ENCODE measurements at regions not wholly inside any gene's neighbourhood (a gene's known extent, or its start where the extent isn't known, plus 50 kb on each side); places are given as distances from the start of the nearest gene placed in this dataset.

DNA sequence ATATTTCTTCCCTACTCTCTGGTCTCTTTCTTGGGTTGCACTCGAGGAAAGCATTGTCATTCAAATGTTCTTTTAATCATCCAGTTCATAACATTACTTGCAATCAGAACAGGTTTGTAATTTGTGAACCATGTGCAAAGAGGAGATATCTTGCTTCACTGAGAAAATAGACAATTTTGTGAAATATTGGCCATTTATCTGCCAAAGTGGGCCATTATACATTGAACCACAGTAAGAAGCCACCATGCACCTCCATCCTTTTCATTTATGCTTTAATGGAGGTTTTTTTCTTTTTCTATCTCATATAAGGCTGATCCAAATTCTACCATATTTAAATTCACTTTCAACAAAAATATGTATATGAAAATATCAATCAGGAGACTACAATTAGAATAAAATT is 335.3 kb upstream of the AADAT start:
- Histone ChIP-seq H3K27me3 (replicated peaks; ENCODE audit: insufficient read depth, low read length) (no peaks in the 10 kb centered on the region), H3K4me2 (ENCODE audit: low read depth, low read length) (no peak overlapping the region), H3K4me1 (ENCODE audit: low read length) (no peaks in the 10 kb centered on the region), H3K36me3 (replicated peaks; ENCODE audit: insufficient read depth, low read length) (no peaks in the 10 kb centered on the region), H3K9me3 (replicated peaks; ENCODE audit: insufficient read depth, low read length) (no peaks in the 10 kb centered on the region), H3K9ac (ENCODE audit: low read length) (no peak overlapping the region), H3K4me3 (ENCODE audit: low read length) (no peak overlapping the region), H2AFZ (ENCODE audit: low read length) (no peak overlapping the region), H3K27ac (ENCODE audit: low read length) (no peak overlapping the region), H3K79me2 (ENCODE audit: low read length) (no peaks in the 10 kb centered on the region), H4K20me1 (ENCODE audit: insufficient read depth, low read length) (no peaks in the 10 kb centered on the region), H3F3A (ENCODE audit: insufficient read depth, low read length) (no peaks in the 10 kb centered on the region), H3K9me2 (replicated peaks; ENCODE audit: insufficient read depth, low read length) (no peaks in the 10 kb centered on the region)
- DNase-seq: no peak
- TF ChIP-seq, protein P1, sequence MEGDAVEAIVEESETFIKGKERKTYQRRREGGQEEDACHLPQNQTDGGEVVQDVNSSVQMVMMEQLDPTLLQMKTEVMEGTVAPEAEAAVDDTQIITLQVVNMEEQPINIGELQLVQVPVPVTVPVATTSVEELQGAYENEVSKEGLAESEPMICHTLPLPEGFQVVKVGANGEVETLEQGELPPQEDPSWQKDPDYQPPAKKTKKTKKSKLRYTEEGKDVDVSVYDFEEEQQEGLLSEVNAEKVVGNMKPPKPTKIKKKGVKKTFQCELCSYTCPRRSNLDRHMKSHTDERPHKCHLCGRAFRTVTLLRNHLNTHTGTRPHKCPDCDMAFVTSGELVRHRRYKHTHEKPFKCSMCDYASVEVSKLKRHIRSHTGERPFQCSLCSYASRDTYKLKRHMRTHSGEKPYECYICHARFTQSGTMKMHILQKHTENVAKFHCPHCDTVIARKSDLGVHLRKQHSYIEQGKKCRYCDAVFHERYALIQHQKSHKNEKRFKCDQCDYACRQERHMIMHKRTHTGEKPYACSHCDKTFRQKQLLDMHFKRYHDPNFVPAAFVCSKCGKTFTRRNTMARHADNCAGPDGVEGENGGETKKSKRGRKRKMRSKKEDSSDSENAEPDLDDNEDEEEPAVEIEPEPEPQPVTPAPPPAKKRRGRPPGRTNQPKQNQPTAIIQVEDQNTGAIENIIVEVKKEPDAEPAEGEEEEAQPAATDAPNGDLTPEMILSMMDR (IDR thresholded peaks at IDR 0.05; ENCODE audit: low read length): no peak
- TF ChIP-seq EZH2phosphoT487 (IDR thresholded peaks at IDR 0.05; ENCODE audit: low read length) (no peak), EZH2 (optimal IDR thresholded peaks at IDR 0.05; ENCODE audit: low read depth, low read length) (no peak)

DNA sequence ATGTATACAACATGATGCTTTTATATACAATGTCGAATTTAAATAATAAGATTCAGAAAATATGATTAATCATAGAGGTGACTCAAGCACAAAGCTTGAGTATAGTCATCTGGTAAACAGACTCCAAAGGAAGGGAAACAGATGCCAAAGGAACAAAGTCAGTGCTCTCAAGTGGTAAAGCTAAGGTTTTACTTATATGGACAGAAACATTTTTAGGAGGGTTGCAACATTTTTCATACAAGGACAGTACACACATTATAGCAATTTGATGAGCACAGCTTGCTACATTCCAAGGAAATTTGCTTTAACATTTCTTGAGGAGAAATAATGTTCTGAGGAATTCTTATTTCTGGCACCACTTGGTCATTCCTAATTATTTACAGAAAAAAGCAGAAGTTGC is 333.4 kb upstream of the AADAT start:
- H3K4me3 ChIP-seq (ENCODE audit: low read length): no peak overlapping the region
- no peaks in the 10 kb centered on the region for H3F3A ChIP-seq (ENCODE audit: insufficient read depth, low read length)
- DNase-seq: no peak
- no peaks in the 10 kb centered on the region for H3K27me3 ChIP-seq (replicated peaks; ENCODE audit: insufficient read depth, low read length)
- H3K27ac ChIP-seq (ENCODE audit: low read length): no peak overlapping the region
- no peaks in the 10 kb centered on the region for H3K79me2 ChIP-seq (ENCODE audit: low read length)
- no peaks in the 10 kb centered on the region for H3K9me3 ChIP-seq (replicated peaks; ENCODE audit: insufficient read depth, low read length)
- no peak overlapping the region for H2AFZ ChIP-seq (ENCODE audit: low read length)
- TF ChIP-seq, protein P1 (IDR thresholded peaks at IDR 0.05; ENCODE audit: low read length): no peak
- TF ChIP-seq EZH2phosphoT487 (IDR thresholded peaks at IDR 0.05; ENCODE audit: low read length): no peak
- TF ChIP-seq EZH2 (optimal IDR thresholded peaks at IDR 0.05; ENCODE audit: low read depth, low read length): no peak
- H3K4me1 ChIP-seq (ENCODE audit: low read length): no peaks in the 10 kb centered on the region
- no peaks in the 10 kb centered on the region for H3K9me2 ChIP-seq (replicated peaks; ENCODE audit: insufficient read depth, low read length)
- no peaks in the 10 kb centered on the region for H3K36me3 ChIP-seq (replicated peaks; ENCODE audit: insufficient read depth, low read length)
- H4K20me1 ChIP-seq (ENCODE audit: insufficient read depth, low read length): no peaks in the 10 kb centered on the region
- no peak overlapping the region for H3K4me2 ChIP-seq (ENCODE audit: low read depth, low read length)
- no peak overlapping the region for H3K9ac ChIP-seq (ENCODE audit: low read length)

DNA sequence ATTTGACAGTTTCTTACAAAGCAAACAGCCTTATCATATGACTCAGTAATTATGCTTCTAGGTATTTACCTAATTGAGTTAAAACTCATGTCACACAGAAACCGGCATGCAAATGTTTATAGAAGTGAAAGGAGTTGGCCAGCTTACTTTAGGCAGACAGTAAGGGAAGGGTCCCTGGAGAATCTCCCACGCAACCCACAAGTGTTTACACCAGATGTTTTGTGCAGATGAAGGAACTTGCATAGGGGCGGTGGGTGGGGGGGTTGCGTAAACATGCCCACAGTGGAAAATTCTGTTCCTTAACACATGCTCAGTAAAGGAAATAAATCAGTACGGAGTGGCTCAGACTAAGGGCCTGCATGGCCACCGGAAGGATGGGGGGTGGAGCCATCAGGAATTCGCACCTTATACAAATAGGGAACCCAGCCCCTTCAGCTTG is 330.5 kb upstream of the AADAT start:
- DNase-seq: no peak
- H3K4me2 ChIP-seq (ENCODE audit: low read depth, low read length): no peak overlapping the region
- H3K4me1 ChIP-seq (ENCODE audit: low read length): no peaks in the 10 kb centered on the region
- no peaks in the 10 kb centered on the region for H3K9me3 ChIP-seq (replicated peaks; ENCODE audit: insufficient read depth, low read length)
- no peak overlapping the region for H3K9ac ChIP-seq (ENCODE audit: low read length)
- H3K4me3 ChIP-seq (ENCODE audit: low read length): no peak overlapping the region
- no peaks in the 10 kb centered on the region for H3K9me2 ChIP-seq (replicated peaks; ENCODE audit: insufficient read depth, low read length)
- H3K27me3 ChIP-seq (replicated peaks; ENCODE audit: insufficient read depth, low read length): no peaks in the 10 kb centered on the region
- H3K27ac ChIP-seq (ENCODE audit: low read length): no peak overlapping the region
- H2AFZ ChIP-seq (ENCODE audit: low read length): 0 out of 2 replicates have a peak overlapping the region, but pooled peaks have one; percentile 25
- TF ChIP-seq EZH2 (optimal IDR thresholded peaks at IDR 0.05; ENCODE audit: low read depth, low read length) (no peak), EZH2phosphoT487 (IDR thresholded peaks at IDR 0.05; ENCODE audit: low read length) (no peak)
- TF ChIP-seq, protein P1 (IDR thresholded peaks at IDR 0.05; ENCODE audit: low read length): no peak
- no peaks in the 10 kb centered on the region for H3K36me3 ChIP-seq (replicated peaks; ENCODE audit: insufficient read depth, low read length)
- H4K20me1 ChIP-seq (ENCODE audit: insufficient read depth, low read length): no peaks in the 10 kb centered on the region
- no peaks in the 10 kb centered on the region for H3K79me2 ChIP-seq (ENCODE audit: low read length)
- H3F3A ChIP-seq (ENCODE audit: insufficient read depth, low read length): no peaks in the 10 kb centered on the region
